ENCODE measurements at regions not wholly inside any gene's neighbourhood (a gene's known extent, or its start where the extent isn't known, plus 50 kb on each side); places are given as distances from the start of the nearest gene placed in this dataset.

DNA sequence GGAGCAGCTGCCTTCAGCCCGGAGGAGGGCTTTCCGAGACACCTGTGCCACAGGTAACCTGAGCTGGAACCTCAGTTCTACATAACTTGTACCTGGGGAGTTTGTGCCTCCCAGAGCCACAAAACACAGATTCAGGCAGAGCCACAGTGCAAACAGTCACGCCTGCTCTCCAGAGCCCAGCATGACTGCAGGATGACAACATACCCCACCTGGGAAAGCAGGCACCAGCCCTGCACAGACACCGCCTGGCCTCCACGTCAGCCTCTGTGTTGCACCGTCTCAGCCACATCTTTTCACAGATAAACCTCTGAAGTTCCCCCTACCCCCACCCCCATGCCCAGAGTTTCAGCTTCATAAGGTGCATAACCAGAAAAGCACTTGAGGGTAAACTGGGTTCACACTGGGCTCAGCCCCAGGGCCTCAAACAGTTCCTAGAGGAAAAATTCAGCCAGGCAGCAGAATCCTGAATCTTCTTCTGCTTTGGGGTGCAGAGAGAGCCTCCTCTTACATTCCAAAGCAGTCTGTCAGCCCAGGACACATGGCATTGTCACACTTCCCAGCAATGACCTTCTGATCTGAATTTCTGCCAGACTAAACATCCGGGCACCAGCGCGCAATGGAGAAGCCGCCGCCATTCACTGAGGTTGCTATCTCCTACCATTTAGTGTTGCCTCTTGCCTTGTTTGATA, 229.5 kb downstream of the TOMM20 start:
- TF ChIP-seq, protein P1, sequence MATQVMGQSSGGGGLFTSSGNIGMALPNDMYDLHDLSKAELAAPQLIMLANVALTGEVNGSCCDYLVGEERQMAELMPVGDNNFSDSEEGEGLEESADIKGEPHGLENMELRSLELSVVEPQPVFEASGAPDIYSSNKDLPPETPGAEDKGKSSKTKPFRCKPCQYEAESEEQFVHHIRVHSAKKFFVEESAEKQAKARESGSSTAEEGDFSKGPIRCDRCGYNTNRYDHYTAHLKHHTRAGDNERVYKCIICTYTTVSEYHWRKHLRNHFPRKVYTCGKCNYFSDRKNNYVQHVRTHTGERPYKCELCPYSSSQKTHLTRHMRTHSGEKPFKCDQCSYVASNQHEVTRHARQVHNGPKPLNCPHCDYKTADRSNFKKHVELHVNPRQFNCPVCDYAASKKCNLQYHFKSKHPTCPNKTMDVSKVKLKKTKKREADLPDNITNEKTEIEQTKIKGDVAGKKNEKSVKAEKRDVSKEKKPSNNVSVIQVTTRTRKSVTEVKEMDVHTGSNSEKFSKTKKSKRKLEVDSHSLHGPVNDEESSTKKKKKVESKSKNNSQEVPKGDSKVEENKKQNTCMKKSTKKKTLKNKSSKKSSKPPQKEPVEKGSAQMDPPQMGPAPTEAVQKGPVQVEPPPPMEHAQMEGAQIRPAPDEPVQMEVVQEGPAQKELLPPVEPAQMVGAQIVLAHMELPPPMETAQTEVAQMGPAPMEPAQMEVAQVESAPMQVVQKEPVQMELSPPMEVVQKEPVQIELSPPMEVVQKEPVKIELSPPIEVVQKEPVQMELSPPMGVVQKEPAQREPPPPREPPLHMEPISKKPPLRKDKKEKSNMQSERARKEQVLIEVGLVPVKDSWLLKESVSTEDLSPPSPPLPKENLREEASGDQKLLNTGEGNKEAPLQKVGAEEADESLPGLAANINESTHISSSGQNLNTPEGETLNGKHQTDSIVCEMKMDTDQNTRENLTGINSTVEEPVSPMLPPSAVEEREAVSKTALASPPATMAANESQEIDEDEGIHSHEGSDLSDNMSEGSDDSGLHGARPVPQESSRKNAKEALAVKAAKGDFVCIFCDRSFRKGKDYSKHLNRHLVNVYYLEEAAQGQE (IDR thresholded peaks at IDR 0.05; ENCODE audit: low read depth) = no peak
- TF ChIP-seq CEBPB (IDR thresholded peaks at IDR 0.05) (no peak), CREB1 (IDR thresholded peaks at IDR 0.05; ENCODE audit: low read depth) (no peak), TEAD4 (IDR thresholded peaks at IDR 0.05) (no peak), EGR1 (IDR thresholded peaks at IDR 0.05) (no peak), TAF1 (IDR thresholded peaks at IDR 0.05; ENCODE audit: low read depth) (no peak), ZBTB7A (IDR thresholded peaks at IDR 0.05; ENCODE audit: low read depth) (no peak)
- TF ChIP-seq, protein P2, sequence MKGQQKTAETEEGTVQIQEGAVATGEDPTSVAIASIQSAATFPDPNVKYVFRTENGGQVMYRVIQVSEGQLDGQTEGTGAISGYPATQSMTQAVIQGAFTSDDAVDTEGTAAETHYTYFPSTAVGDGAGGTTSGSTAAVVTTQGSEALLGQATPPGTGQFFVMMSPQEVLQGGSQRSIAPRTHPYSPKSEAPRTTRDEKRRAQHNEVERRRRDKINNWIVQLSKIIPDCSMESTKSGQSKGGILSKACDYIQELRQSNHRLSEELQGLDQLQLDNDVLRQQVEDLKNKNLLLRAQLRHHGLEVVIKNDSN (IDR thresholded peaks at IDR 0.05) = no peak

DNA sequence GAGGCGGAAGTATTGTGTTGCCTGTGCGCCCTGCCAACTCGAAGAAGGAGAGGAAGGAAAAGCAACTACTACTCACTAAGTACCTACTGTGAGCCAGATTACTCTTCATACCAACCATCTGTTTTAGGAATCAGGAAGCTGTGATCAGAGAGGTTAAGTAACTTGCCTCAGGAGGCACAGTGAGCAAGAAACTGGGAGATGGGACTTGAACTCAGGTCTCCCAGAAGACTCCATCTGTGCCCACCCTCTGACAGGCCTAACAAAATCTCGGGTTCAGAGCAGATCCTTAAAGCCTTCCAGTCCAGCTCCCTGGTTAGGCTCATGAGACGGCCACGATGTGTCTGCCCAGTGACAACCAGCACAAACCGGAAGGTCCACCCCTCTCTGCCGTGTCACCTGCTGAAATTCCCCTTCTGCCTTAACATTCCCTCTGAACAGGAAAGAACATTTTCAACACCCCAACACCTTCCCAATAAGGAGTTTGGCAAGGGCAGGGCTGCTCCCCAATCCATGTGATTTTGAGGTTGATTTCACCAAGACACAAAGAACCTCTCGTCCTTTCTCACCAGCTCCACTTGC, 230.1 kb downstream of the TOMM20 start:
- TF ChIP-seq ZBTB7A (IDR thresholded peaks at IDR 0.05; ENCODE audit: low read depth) (no peak), EGR1 (IDR thresholded peaks at IDR 0.05) (no peak), RAD21 (IDR thresholded peaks at IDR 0.05; ENCODE audit: low read depth) (no peak), FOXM1 (IDR thresholded peaks at IDR 0.05; ENCODE audit: borderline replicate concordance, low read depth) (no peak), TAF1 (IDR thresholded peaks at IDR 0.05; ENCODE audit: low read depth) (no peak), CEBPB (IDR thresholded peaks at IDR 0.05) (no peak)
- TF ChIP-seq, protein P1 (IDR thresholded peaks at IDR 0.05; ENCODE audit: low read depth) = no peak
- TF ChIP-seq, protein P3, sequence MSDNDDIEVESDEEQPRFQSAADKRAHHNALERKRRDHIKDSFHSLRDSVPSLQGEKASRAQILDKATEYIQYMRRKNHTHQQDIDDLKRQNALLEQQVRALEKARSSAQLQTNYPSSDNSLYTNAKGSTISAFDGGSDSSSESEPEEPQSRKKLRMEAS (IDR thresholded peaks at IDR 0.05) = no peak

DNA sequence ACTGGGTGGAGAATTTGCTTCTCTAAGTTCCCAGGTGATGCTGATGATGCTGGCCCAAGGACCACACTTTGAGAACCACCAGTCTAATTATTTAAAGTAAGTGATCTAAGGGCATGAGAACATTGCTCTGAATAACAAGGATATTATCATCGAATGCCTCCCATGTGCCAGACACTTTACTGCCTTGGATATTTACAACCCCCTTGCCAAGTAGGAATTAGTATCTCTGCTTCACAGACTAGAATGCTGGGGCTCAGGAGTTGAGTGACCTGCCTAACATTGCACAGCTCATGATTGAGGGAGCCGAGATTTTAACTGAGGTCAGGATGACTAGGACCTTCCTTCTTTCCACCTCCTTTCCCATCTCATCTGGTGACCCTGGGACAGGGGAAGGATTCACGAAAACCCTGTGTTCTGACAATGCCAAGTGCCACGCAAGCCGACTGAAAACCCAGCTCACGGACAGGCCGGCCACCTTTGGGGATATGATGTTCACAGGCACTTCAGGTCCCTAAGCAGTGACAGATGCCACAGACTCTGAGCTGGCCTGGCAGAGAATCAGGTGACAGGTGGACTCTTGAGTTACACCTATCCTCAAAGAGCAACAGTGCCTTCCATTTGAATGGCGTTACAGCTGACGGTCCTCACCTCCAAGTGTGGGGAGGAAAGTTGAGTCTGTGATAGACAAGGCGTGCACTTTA, 230.7 kb downstream of the TOMM20 start:
- no peak for TF ChIP-seq TCF12 (IDR thresholded peaks at IDR 0.05; ENCODE audit: low read depth)
- no peak for TF ChIP-seq CREB1 (IDR thresholded peaks at IDR 0.05; ENCODE audit: low read depth)
- TF ChIP-seq, protein P2 (IDR thresholded peaks at IDR 0.05) = no peak
- TF ChIP-seq ZBTB7A (IDR thresholded peaks at IDR 0.05; ENCODE audit: low read depth) = no peak
- no peak for TF ChIP-seq YY1 (IDR thresholded peaks at IDR 0.05; ENCODE audit: low read depth)
- no peak for TF ChIP-seq FOXM1 (IDR thresholded peaks at IDR 0.05; ENCODE audit: borderline replicate concordance, low read depth)

DNA sequence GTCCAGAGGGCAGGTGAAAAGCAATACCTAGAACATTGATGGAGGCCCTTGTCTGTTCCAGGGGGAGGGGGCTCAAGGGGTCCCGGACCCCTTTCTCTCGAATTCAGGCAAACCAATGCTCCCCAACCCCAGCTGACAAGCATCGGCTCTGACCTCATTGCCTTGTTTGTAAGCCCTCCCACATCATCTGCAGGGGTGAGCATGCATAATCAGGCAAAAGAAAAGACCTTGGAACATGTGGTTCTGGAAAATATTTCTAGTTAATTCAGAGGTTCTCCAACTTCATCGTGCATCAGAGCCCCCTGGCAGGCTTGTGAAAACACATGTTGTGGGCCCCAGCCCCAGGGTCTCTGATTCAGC, 231.3 kb downstream of the TOMM20 start:
- TF ChIP-seq, protein P1 (IDR thresholded peaks at IDR 0.05; ENCODE audit: low read depth) = no peak
- no peak for TF ChIP-seq EP300 (IDR thresholded peaks at IDR 0.05; ENCODE audit: borderline replicate concordance)
- no peak for TF ChIP-seq NFIC (IDR thresholded peaks at IDR 0.05)
- TF ChIP-seq EGR1 (IDR thresholded peaks at IDR 0.05) = no peak
- TF ChIP-seq TEAD4 (IDR thresholded peaks at IDR 0.05) = no peak
- no peak for TF ChIP-seq ZBTB7A (IDR thresholded peaks at IDR 0.05; ENCODE audit: low read depth)
- no peak for TF ChIP-seq TAF1 (IDR thresholded peaks at IDR 0.05; ENCODE audit: low read depth)
- TF ChIP-seq RAD21 (IDR thresholded peaks at IDR 0.05; ENCODE audit: low read depth) = no peak
- TF ChIP-seq CREB1 (IDR thresholded peaks at IDR 0.05; ENCODE audit: low read depth) = no peak
